ENCODE measurements at regions not wholly inside any gene's neighbourhood (a gene's known extent, or its start where the extent isn't known, plus 50 kb on each side); places are given as distances from the start of the nearest gene placed in this dataset.

- no peak for TF ChIP-seq CTCF (IDR thresholded peaks at IDR 0.05)
- H3K36me3 ChIP-seq, result no peaks in the 10 kb centered on the region
- no peak overlapping the region for H3K4me3 ChIP-seq
- intact Hi-C loops (cut with DNase I), result no loop called here
- DNase-seq, result no peak
- H3K9me3 ChIP-seq, result no peaks in the 10 kb centered on the region
- H3K27me3 ChIP-seq, result no peaks in the 10 kb centered on the region
- no peak for FAIRE-seq
- 41 to 44% methylated on average over 2 of the region's 2 CpGs for WGBS, 2 donors
- no peak overlapping the region for H3K27ac ChIP-seq
- no peak for ATAC-seq
- no peaks in the 10 kb centered on the region for H3K4me1 ChIP-seq
Measured at GRCh38 chr9:79152306-79152705, 419.5 kb upstream of the TLE4 start.

DNA sequence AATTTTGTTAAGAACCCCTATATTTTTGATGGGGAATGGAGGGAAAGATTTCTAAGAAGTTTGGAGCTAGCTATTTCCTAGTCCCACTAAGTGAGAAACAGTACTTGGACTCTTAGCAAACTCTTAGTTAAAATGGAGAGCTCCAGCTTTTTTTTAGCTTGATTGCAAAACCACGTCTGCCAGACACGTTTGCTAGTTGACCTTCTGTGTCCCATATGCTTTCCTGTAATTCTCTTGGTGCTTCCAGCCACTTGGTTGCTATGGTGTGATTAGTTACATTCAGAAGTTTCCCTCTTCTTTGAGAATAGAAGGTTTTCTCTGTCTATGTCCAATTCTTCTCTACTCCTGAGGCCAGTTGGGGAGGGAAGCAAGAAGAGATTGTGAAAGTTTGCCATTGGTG lies 417.0 kb upstream of the TLE4 start:
- WGBS, 2 donors, result 45% methylated on average over 2 of the region's 2 CpGs
- Histone ChIP-seq H3K9me3 (no peaks in the 10 kb centered on the region), H3K4me3 (no peak overlapping the region), H3K27me3 (no peaks in the 10 kb centered on the region), H3K36me3 (no peaks in the 10 kb centered on the region), H3K4me1 (no peaks in the 10 kb centered on the region), H3K27ac (no peak overlapping the region)
- no peak for TF ChIP-seq CTCF (IDR thresholded peaks at IDR 0.05)
- FAIRE-seq, result no peak
- intact Hi-C loops (cut with DNase I), result no loop called here
- no peak for ATAC-seq
- no peak for DNase-seq

GRCh38 chr9:79155308-79155707 lies 416.5 kb upstream of the TLE4 start:
- Histone ChIP-seq H3K27me3 (no peaks in the 10 kb centered on the region), H3K4me3 (no peak overlapping the region), H3K27ac (no peak overlapping the region), H3K9me3 (no peaks in the 10 kb centered on the region), H3K4me1 (no peaks in the 10 kb centered on the region), H3K36me3 (no peaks in the 10 kb centered on the region)
- FAIRE-seq, result no peak
- no peak for TF ChIP-seq CTCF (IDR thresholded peaks at IDR 0.05)
- intact Hi-C loops (cut with DNase I), result no loop called here
- no peak for ATAC-seq
- 48 to 62% methylated on average over 1 of the region's 1 CpG for WGBS, 2 donors
- no peak for DNase-seq

- no peaks in the 10 kb centered on the region for H3K4me1 ChIP-seq
- WGBS, 2 donors, result 63 to 70% methylated on average over 2 of the region's 2 CpGs
- FAIRE-seq, result no peak
- no peak for TF ChIP-seq CTCF (IDR thresholded peaks at IDR 0.05)
- H3K4me3 ChIP-seq, result no peak overlapping the region
- H3K36me3 ChIP-seq, result no peaks in the 10 kb centered on the region
- no peak overlapping the region for H3K27ac ChIP-seq
- no peak for DNase-seq
- ATAC-seq, result no peak
- no peaks in the 10 kb centered on the region for H3K27me3 ChIP-seq
- H3K9me3 ChIP-seq, result no peaks in the 10 kb centered on the region
- intact Hi-C loops (cut with DNase I), result no loop called here
Measured at GRCh38 chr9:79163544-79163943, 408.2 kb upstream of the TLE4 start.

- FAIRE-seq (no peak), ATAC-seq (no peak), DNase-seq (no peak)
- WGBS, 2 donors, result 50 to 70% methylated on average over 4 of the region's 4 CpGs
- Histone ChIP-seq H3K4me1 (no peaks in the 10 kb centered on the region), H3K4me3 (no peak overlapping the region), H3K9me3 (no peaks in the 10 kb centered on the region), H3K27ac (no peak overlapping the region), H3K27me3 (no peaks in the 10 kb centered on the region), H3K36me3 (no peaks in the 10 kb centered on the region)
- TF ChIP-seq CTCF (IDR thresholded peaks at IDR 0.05), result no peak
- intact Hi-C loops (cut with DNase I), result no loop called here
Measured at GRCh38 chr9:79164406-79164805, 407.4 kb upstream of the TLE4 start.

Measured in pancreas (tissue), 10 donors.